Breast epithelium (tissue), 3 donors: ENCODE measurements at regions not wholly inside any gene's neighbourhood (a gene's known extent, or its start where the extent isn't known, plus 50 kb on each side); places are given as distances from the start of the nearest gene placed in this dataset.

Experiments
- CTCF ChIP-seq, 3 donors: fragments of 450-650 bp; IDR thresholded peaks; one replicate each; pipeline ENCODE4 v1.5.1; 2016 to 2017; ENCODE audit warnings: antibody characterized with exemption in 3 of 3, mild to moderate bottlenecking in 3 of 3, moderate library complexity in 3 of 3
- POLR2A ChIP-seq: fragments of 450-650 bp; IDR thresholded peaks from one replicate; pipeline ENCODE4 v1.6.1; 2016; ENCODE audit warnings: antibody characterized with exemption, mild to moderate bottlenecking, moderate library complexity

- no peak for TF ChIP-seq POLR2A
- no peak for TF ChIP-seq CTCF (IDR thresholded peaks at IDR 0.05)
Observed at GRCh38 chr2:142756430-142756829, 121.0 kb upstream of the KYNU start.
